ENCODE measurements at regions not wholly inside any gene's neighbourhood (a gene's known extent, or its start where the extent isn't known, plus 50 kb on each side); places are given as distances from the start of the nearest gene placed in this dataset.

DNA sequence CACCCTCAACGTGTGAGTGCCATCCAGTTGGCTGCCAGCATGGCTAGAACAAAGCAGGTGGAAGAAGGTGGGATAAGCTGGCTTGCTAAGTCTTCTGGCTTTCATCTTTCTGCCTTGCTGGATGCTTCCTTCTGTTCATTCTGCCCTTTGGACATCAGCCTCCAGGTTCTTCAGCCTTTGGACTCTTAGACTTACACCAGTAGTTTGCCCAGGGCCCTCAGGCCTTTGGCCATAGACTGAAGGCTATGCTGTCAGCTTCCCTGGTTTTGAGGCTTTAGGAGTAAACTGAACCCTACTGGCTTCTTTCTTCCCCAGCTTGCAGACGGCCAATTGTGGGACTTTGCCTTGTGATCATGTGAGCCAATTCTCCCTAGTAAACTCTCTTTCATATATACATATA lies 155.0 kb upstream of the SERTAD2 start:
- no peak overlapping the region for H3K4me3 ChIP-seq (ENCODE audit: low read depth, low read length)
- TF ChIP-seq ZNF202 (tag by site-specific recombination; IDR thresholded peaks at IDR 0.05; ENCODE audit: borderline replicate concordance), result no peak
- TF ChIP-seq KLF7 (tag by site-specific recombination; IDR thresholded peaks at IDR 0.05; ENCODE audit: borderline replicate concordance), result no peak
- TF ChIP-seq TSHZ1 (tag by site-specific recombination; IDR thresholded peaks at IDR 0.05; ENCODE audit: borderline replicate concordance), result no peak
- no peak for TF ChIP-seq ZFHX2 (tag by site-specific recombination; conservative IDR thresholded peaks at IDR 0.05)
- TF ChIP-seq PATZ1 (tag by site-specific recombination; IDR thresholded peaks at IDR 0.05), result no peak
- no peak for TF ChIP-seq SETDB1 (IDR thresholded peaks at IDR 0.05; ENCODE audit: insufficient read length, low read length)
- TF ChIP-seq ZNF548 (tag by site-specific recombination; IDR thresholded peaks at IDR 0.05), result no peak
- no peak for TF ChIP-seq ZNF530 (tag by site-specific recombination; IDR thresholded peaks at IDR 0.05; ENCODE audit: low read depth)
- no peak for TF ChIP-seq ZEB2 (tag by site-specific recombination; IDR thresholded peaks at IDR 0.05)
- TF ChIP-seq ZNF416 (tag by site-specific recombination; IDR thresholded peaks at IDR 0.05), result no peak
- no peak for TF ChIP-seq ZBTB44 (tag by site-specific recombination; IDR thresholded peaks at IDR 0.05)
- no peak for TF ChIP-seq ZNF26 (tag by site-specific recombination; IDR thresholded peaks at IDR 0.05)
- no peak for TF ChIP-seq ZNF776 (tag by site-specific recombination; IDR thresholded peaks at IDR 0.05; ENCODE audit: borderline replicate concordance)
- no peak for TF ChIP-seq ZNF2 (tag by site-specific recombination; IDR thresholded peaks at IDR 0.05)
- TF ChIP-seq HOXD13 (CRISPR knock-in tag; IDR thresholded peaks at IDR 0.05; ENCODE audit: borderline replicate concordance), result no peak
- no peak for TF ChIP-seq WT1 (tag by site-specific recombination; IDR thresholded peaks at IDR 0.05)
- POLR2A ChIA-PET, result interaction anchor here (0.5 to 1.5 kb wide), 3 partner anchors 40 to 58 kb away, joined by 3 to 6 read pairs (median 3); no protein-coding TSS in a partner anchor
- no peaks in the 10 kb centered on the region for H3K9me3 ChIP-seq (ENCODE audit: control insufficient read depth, insufficient read depth, low read depth, low read length)
- H3K36me3 ChIP-seq (ENCODE audit: control insufficient read depth in 2 of 2, insufficient read depth in 1 of 2, low read length in 2 of 2), result no peaks in the 10 kb centered on the region
- H3K27ac ChIP-seq (ENCODE audit: extremely low read depth, low read depth, low read length), result no peak overlapping the region
- CTCF ChIA-PET, result interaction anchor here (1.1 kb wide), 1 partner anchor 9 kb away, joined by 3 read pairs; no protein-coding TSS in a partner anchor
- no peaks in the 10 kb centered on the region for H3K4me1 ChIP-seq (ENCODE audit: control insufficient read depth, insufficient read depth, low read length)

- Histone ChIP-seq H3K4me1 (ENCODE audit: control insufficient read depth, insufficient read depth, low read length) (no peaks in the 10 kb centered on the region), H3K9me3 (ENCODE audit: control insufficient read depth, insufficient read depth, low read depth, low read length) (no peaks in the 10 kb centered on the region), H3K36me3 (ENCODE audit: control insufficient read depth in 2 of 2, insufficient read depth in 1 of 2, low read length in 2 of 2) (no peaks in the 10 kb centered on the region), H3K4me3 (ENCODE audit: low read depth, low read length) (no peak overlapping the region), H3K27ac (ENCODE audit: extremely low read depth, low read depth, low read length) (no peak overlapping the region)
- ChIA-PET CTCF (interaction anchor here (0.7 kb wide), 1 partner anchor 151 kb away, joined by 3 read pairs; no protein-coding TSS in a partner anchor), POLR2A (interaction anchor here (0.5 to 1.5 kb wide), 3 partner anchors 40 to 58 kb away, joined by 3 to 6 read pairs (median 3); no protein-coding TSS in a partner anchor)
- TF ChIP-seq ZNF660 (tag by site-specific recombination; IDR thresholded peaks at IDR 0.05) (0 out of 2 replicates have a peak, but pooled peaks have one; percentile 47), SCRT2 (tag by site-specific recombination; IDR thresholded peaks at IDR 0.05) (0 out of 2 replicates have a peak, but pooled peaks have one; percentile 24), ZNF169 (tag by site-specific recombination; IDR thresholded peaks at IDR 0.05) (no peak)
Observed at GRCh38 chr2:64809216-64809615, 155.5 kb upstream of the SERTAD2 start.

Measured in HEK293 (cell line).